ENCODE measurements at regions not wholly inside any gene's neighbourhood (a gene's known extent, or its start where the extent isn't known, plus 50 kb on each side); places are given as distances from the start of the nearest gene placed in this dataset.

GRCh38 chr9:71541436-71541835 lies 226.9 kb downstream of the CEMIP2 start:
- H3K27me3 ChIP-seq, result peaks cover 0 to 5% (median 0%) of the 10 kb centered on the region in 7 donors
- no peaks in the 10 kb centered on the region for H3K4me1 ChIP-seq
- DNase-seq (no peak), ATAC-seq (no peak)
- no peak overlapping the region for H3K27ac ChIP-seq
- no peaks in the 10 kb centered on the region for H3K9me3 ChIP-seq
- no peak overlapping the region for H3K4me3 ChIP-seq
- WGBS, 2 donors, result 83 to 84% methylated on average over 2 of the region's 2 CpGs
- no peak for TF ChIP-seq CTCF (IDR thresholded peaks at IDR 0.05)
- intact Hi-C loops (cut with DNase I), result no loop called here
- H3K36me3 ChIP-seq, result no peaks in the 10 kb centered on the region

DNA sequence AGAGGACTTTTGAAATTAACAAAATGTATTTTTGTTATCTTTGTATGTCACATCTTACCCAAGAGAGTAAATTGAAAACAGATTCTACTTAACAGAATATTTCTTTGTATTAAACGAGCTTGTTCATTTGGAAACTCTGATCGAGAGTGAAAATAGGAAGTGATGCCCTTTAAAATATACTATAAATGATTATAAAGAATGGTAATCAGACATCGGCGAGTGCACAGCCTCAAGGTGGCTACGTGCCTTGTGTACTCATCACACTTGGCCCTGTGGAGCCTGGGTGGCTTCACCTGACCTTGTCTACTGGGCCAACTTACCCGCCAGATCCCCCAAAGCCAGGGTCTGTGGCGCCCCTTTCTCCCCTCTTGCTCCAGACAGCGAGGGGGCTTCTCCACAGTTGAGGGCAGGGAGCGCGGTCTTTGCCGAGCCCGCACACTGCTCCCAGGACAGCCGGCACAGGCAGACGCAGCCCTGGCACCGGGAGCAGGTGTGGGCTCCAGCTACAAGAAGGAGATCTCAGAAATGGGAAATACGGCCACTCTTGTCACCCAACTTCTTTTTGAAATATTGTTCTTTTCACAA lies 243.2 kb downstream of the CEMIP2 start:
- H3K27me3 ChIP-seq, result no peaks in the 10 kb centered on the region
- H3K9me3 ChIP-seq, result no peaks in the 10 kb centered on the region
- H3K27ac ChIP-seq, result no peak overlapping the region
- H3K36me3 ChIP-seq, result no peaks in the 10 kb centered on the region
- ATAC-seq (no peak), DNase-seq (no peak)
- intact Hi-C loops (cut with DNase I), result no loop called here
- no peaks in the 10 kb centered on the region for H3K4me1 ChIP-seq
- no peak for TF ChIP-seq CTCF (IDR thresholded peaks at IDR 0.05)
- H3K4me3 ChIP-seq, result no peak overlapping the region
- WGBS, 2 donors, result 89 to 92% methylated on average over 16 of the region's 16 CpGs

DNA sequence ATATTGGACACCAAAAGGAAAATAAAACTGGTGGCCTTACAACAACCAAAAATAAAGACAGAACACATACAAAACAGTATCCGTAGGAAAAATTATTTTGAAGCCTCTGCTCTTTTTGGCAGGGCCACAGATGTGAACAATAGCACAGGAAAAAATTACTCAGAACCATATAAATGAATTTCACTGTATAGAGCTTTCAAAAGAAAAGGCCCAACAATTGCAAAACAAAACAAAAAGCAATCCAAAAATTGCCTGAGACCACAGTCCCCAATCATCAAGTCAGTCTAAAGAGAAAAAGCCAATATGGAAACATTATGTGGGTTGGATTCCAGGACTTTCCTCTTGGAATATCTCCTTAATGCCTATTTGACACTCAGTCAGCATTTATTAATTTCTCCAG lies 243.8 kb downstream of the CEMIP2 start:
- ATAC-seq (no peak), DNase-seq (no peak)
- Histone ChIP-seq H3K9me3 (no peaks in the 10 kb centered on the region), H3K4me1 (no peaks in the 10 kb centered on the region), H3K4me3 (no peak overlapping the region), H3K36me3 (no peaks in the 10 kb centered on the region), H3K27ac (no peak overlapping the region), H3K27me3 (no peaks in the 10 kb centered on the region)
- 43 to 52% methylated on average over 1 of the region's 1 CpG for WGBS, 2 donors
- TF ChIP-seq CTCF (IDR thresholded peaks at IDR 0.05), result no peak
- intact Hi-C loops (cut with DNase I), result no loop called here

- WGBS, 2 donors, result 69 to 71% methylated on average over 3 of the region's 3 CpGs
- H3K27me3 ChIP-seq, result no peaks in the 10 kb centered on the region
- no peak for ATAC-seq
- no peaks in the 10 kb centered on the region for H3K36me3 ChIP-seq
- H3K4me1 ChIP-seq, result peaks cover 0 to 5% (median 0%) of the 10 kb centered on the region in 9 donors
- intact Hi-C loops (cut with DNase I), result no loop called here
- no peak for TF ChIP-seq CTCF (IDR thresholded peaks at IDR 0.05)
- no peak overlapping the region for H3K27ac ChIP-seq
- H3K9me3 ChIP-seq, result no peaks in the 10 kb centered on the region
- DNase-seq, result no peak
- no peak overlapping the region for H3K4me3 ChIP-seq
These were observed 247.2 kb downstream of the CEMIP2 start for GRCh38 chr9:71521132-71521531.
